OCI-LY1 (cell line): ENCODE measurements at regions not wholly inside any gene's neighbourhood (a gene's known extent, or its start where the extent isn't known, plus 50 kb on each side); places are given as distances from the start of the nearest gene placed in this dataset.

ENCODE experiments used
- EZH2 ChIP-seq: fragments of 200-600 bp; sonication (generic), shearing (Covaris generic); IDR thresholded peaks from 2 replicates; pipeline ENCODE4 v1.8.0; 2017; ENCODE audit warnings: borderline replicate concordance, mixed run types, mild to moderate bottlenecking, antibody characterized with exemption, low read length, moderate library complexity, mixed read lengths
- TF ChIP-seq, protein P1 (sequence below): fragments of 200-600 bp; sonication (generic), shearing (Covaris generic); IDR thresholded peaks from 2 replicates; pipeline ENCODE4 v1.5.1; 2017; ENCODE audit warnings: mild to moderate bottlenecking, antibody characterized with exemption, low read length, moderate library complexity, mixed read lengths

DNA sequence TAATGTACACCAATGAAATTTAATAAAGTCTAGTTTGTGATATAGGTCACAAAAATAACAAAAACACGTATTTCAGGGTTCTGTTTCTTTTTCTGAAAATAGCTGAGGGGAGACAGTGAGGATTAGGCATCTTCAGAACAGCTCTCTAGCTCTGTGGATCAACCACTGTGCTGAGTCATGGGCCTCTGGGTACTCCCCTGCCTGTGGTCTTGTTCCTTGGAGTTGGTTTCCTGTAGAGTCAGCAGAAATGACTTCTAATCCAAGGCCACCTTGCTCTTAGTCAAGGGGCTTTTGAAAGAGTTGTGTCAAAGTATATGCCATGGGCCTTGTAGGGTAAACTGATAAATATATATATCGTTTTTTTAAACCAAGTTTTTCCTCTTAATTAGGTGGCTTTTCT is 141.8 kb upstream of the ZRANB2 start:
- TF ChIP-seq, protein P1, sequence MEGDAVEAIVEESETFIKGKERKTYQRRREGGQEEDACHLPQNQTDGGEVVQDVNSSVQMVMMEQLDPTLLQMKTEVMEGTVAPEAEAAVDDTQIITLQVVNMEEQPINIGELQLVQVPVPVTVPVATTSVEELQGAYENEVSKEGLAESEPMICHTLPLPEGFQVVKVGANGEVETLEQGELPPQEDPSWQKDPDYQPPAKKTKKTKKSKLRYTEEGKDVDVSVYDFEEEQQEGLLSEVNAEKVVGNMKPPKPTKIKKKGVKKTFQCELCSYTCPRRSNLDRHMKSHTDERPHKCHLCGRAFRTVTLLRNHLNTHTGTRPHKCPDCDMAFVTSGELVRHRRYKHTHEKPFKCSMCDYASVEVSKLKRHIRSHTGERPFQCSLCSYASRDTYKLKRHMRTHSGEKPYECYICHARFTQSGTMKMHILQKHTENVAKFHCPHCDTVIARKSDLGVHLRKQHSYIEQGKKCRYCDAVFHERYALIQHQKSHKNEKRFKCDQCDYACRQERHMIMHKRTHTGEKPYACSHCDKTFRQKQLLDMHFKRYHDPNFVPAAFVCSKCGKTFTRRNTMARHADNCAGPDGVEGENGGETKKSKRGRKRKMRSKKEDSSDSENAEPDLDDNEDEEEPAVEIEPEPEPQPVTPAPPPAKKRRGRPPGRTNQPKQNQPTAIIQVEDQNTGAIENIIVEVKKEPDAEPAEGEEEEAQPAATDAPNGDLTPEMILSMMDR = no peak
- TF ChIP-seq EZH2 = no peak
